GM10266 (cell line): ENCODE measurements at regions not wholly inside any gene's neighbourhood (a gene's known extent, or its start where the extent isn't known, plus 50 kb on each side); places are given as distances from the start of the nearest gene placed in this dataset.

ENCODE experiments used
- DNase-seq: peaks from one replicate; pipeline ENCODE4 v3.0.0; 2012; ENCODE audit errors: extremely low spot score
- CTCF ChIP-seq: IDR thresholded peaks from 2 replicates; pipeline ENCODE4 v1.5.1; 2012; ENCODE audit warnings: mild to moderate bottlenecking, low read depth; ENCODE audit not compliant: control insufficient read depth, insufficient read depth; ENCODE audit errors: missing control alignments

- DNase-seq, result no peak
- TF ChIP-seq CTCF, result no peak
Measured at GRCh38 chr14:85425507-85425906, 104.4 kb upstream of the FLRT2 start.

GRCh38 chr14:85426068-85426935 lies 103.6 kb upstream of the FLRT2 start:
- TF ChIP-seq CTCF, result no peak
- DNase-seq, result no peak

GRCh38 chr14:85428926-85429325 lies 101.0 kb upstream of the FLRT2 start:
- TF ChIP-seq CTCF, result no peak
- DNase-seq, result no peak

- no peak for DNase-seq
- no peak for TF ChIP-seq CTCF
Measured at GRCh38 chr14:85437148-85437547, 92.8 kb upstream of the FLRT2 start.

GRCh38 chr14:85438001-85438400 lies 91.9 kb upstream of the FLRT2 start:
- no peak for TF ChIP-seq CTCF
- DNase-seq, result no peak

GRCh38 chr14:85438481-85438942 lies 91.4 kb upstream of the FLRT2 start:
- no peak for DNase-seq
- no peak for TF ChIP-seq CTCF

GRCh38 chr14:85439696-85440328 lies 90.1 kb upstream of the FLRT2 start:
- no peak for TF ChIP-seq CTCF
- DNase-seq, result no peak
